Natural killer cell (primary cell): ENCODE measurements at regions not wholly inside any gene's neighbourhood (a gene's known extent, or its start where the extent isn't known, plus 50 kb on each side); places are given as distances from the start of the nearest gene placed in this dataset.

Experiments used
- ATAC-seq, 3 donors: fragments of 150-1000 bp in 2 of 3; fragments of 200-7000 bp in 1 of 3; cut with Tn5 transposase; 1 replicate in 1 of 3; 2 replicates in 2 of 3; pipeline ENCODE4 v1.10.0; 2021; ENCODE audit warnings: mild to moderate bottlenecking in 2 of 3, moderate library complexity in 2 of 3
- DNase-seq, 2 donors: peaks; one replicate each; pipeline versions ENCODE4 v3.0.0 to v3.0.0-alpha.2; 2013 to 2021; ENCODE audit warnings: mixed read lengths in 1 of 2
- H3K27ac ChIP-seq: one replicate; pipeline ENCODE4 v1.5.1; 2013; ENCODE audit warnings: mild to moderate bottlenecking, low read length
- H3K27me3 ChIP-seq: one replicate; pipeline ENCODE4 v1.6.1; 2013; ENCODE audit warnings: low read length; ENCODE audit not compliant: control insufficient read depth, insufficient read depth
- H3K36me3 ChIP-seq: one replicate; pipeline ENCODE4 v1.6.1; 2013; ENCODE audit warnings: low read length; ENCODE audit not compliant: control insufficient read depth, insufficient read depth
- H3K4me1 ChIP-seq: one replicate; pipeline ENCODE4 v1.6.1; 2013; ENCODE audit warnings: low read length; ENCODE audit not compliant: control insufficient read depth, insufficient read depth
- H3K4me3 ChIP-seq: one replicate; pipeline ENCODE4 v1.5.1; 2013; ENCODE audit warnings: low read length
- H3K9me3 ChIP-seq: one replicate; pipeline ENCODE4 v1.6.1; 2013; ENCODE audit warnings: low read length; ENCODE audit not compliant: control insufficient read depth, insufficient read depth
- H3K27ac Mint-ChIP-seq, 2 donors: one replicate each; pipeline ENCODE4 v1.8.0; 2022; ENCODE audit warnings: mild to moderate bottlenecking in 2 of 2, mixed read lengths in 2 of 2, moderate library complexity in 1 of 2
- H3K27me3 Mint-ChIP-seq, 2 donors: one replicate each; pipeline ENCODE4 v1.8.0; 2022; ENCODE audit warnings: low read depth in 2 of 2, mixed read lengths in 2 of 2
- H3K36me3 Mint-ChIP-seq: one replicate; pipeline ENCODE4 v1.8.0; 2022; ENCODE audit warnings: mixed read lengths
- H3K4me1 Mint-ChIP-seq, 2 donors: one replicate each; pipeline ENCODE4 v1.8.0; 2022; ENCODE audit warnings: mixed read lengths in 2 of 2
- H3K4me3 Mint-ChIP-seq: one replicate; pipeline ENCODE4 v1.8.0; 2022; ENCODE audit warnings: mild to moderate bottlenecking, moderate library complexity, mixed read lengths
- H3K9me3 Mint-ChIP-seq, 2 donors: one replicate each; pipeline ENCODE4 v1.8.0; 2022; ENCODE audit warnings: mixed read lengths in 2 of 2
- WGBS: methylation state at CpG from one replicate; pipeline ENCODE4 v1.1.7; 2013; ENCODE audit warnings: missing lambda C conversion rate; ENCODE audit not compliant: insufficient coverage; 5-methylcytosine and 5-hydroxymethylcytosine counted together
- intact Hi-C: fragments of 100-400 bp; cut with micrococcal nuclease; formaldehyde crosslinking; loops from one replicate; pipeline ENCODE4 v1.14.2; 2022
- TF ChIP-seq, protein P1 (sequence below): fragments of 200-600 bp; IDR thresholded peaks from one replicate; pipeline ENCODE4 v1.8.0; 2022; ENCODE audit warnings: antibody characterized with exemption

- Mint-ChIP-seq H3K27ac (no peak overlapping the region), H3K9me3 (no peaks in the 10 kb centered on the region), H3K4me1 (no peaks in the 10 kb centered on the region), H3K27me3 (peaks cover 0 to 2% of the 10 kb centered on the region in 2 donors), H3K4me3 (no peak overlapping the region), H3K36me3 (no peaks in the 10 kb centered on the region)
- Histone ChIP-seq H3K27ac (no peak overlapping the region), H3K4me3 (no peak overlapping the region), H3K4me1 (no peaks in the 10 kb centered on the region), H3K9me3 (no peaks in the 10 kb centered on the region), H3K36me3 (no peaks in the 10 kb centered on the region), H3K27me3 (no peaks in the 10 kb centered on the region)
- TF ChIP-seq, protein P1, sequence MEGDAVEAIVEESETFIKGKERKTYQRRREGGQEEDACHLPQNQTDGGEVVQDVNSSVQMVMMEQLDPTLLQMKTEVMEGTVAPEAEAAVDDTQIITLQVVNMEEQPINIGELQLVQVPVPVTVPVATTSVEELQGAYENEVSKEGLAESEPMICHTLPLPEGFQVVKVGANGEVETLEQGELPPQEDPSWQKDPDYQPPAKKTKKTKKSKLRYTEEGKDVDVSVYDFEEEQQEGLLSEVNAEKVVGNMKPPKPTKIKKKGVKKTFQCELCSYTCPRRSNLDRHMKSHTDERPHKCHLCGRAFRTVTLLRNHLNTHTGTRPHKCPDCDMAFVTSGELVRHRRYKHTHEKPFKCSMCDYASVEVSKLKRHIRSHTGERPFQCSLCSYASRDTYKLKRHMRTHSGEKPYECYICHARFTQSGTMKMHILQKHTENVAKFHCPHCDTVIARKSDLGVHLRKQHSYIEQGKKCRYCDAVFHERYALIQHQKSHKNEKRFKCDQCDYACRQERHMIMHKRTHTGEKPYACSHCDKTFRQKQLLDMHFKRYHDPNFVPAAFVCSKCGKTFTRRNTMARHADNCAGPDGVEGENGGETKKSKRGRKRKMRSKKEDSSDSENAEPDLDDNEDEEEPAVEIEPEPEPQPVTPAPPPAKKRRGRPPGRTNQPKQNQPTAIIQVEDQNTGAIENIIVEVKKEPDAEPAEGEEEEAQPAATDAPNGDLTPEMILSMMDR = no peak
- no peak for ATAC-seq
- intact Hi-C loops = no loop called here
- DNase-seq = no peak
- WGBS = 90% methylated on average over 2 of the region's 2 CpGs
Observed at GRCh38 chr20:10875653-10876052, 201.9 kb upstream of the JAG1 start.

GRCh38 chr20:10876558-10876957 lies 202.8 kb upstream of the JAG1 start:
- H3K27ac ChIP-seq = no peak overlapping the region
- H3K27me3 ChIP-seq = no peaks in the 10 kb centered on the region
- Mint-ChIP-seq H3K27me3 (peaks cover 0 to 2% of the 10 kb centered on the region in 2 donors), H3K27ac (no peak overlapping the region), H3K4me1 (no peaks in the 10 kb centered on the region), H3K36me3 (no peaks in the 10 kb centered on the region), H3K4me3 (no peak overlapping the region), H3K9me3 (no peaks in the 10 kb centered on the region)
- H3K4me1 ChIP-seq = no peaks in the 10 kb centered on the region
- TF ChIP-seq, protein P1 = no peak
- no peaks in the 10 kb centered on the region for H3K9me3 ChIP-seq
- no peaks in the 10 kb centered on the region for H3K36me3 ChIP-seq
- WGBS = no CpG with 5 or more reads among the region's 1 CpG
- intact Hi-C loops = no loop called here
- no peak for DNase-seq
- no peak overlapping the region for H3K4me3 ChIP-seq
- no peak for ATAC-seq

DNA sequence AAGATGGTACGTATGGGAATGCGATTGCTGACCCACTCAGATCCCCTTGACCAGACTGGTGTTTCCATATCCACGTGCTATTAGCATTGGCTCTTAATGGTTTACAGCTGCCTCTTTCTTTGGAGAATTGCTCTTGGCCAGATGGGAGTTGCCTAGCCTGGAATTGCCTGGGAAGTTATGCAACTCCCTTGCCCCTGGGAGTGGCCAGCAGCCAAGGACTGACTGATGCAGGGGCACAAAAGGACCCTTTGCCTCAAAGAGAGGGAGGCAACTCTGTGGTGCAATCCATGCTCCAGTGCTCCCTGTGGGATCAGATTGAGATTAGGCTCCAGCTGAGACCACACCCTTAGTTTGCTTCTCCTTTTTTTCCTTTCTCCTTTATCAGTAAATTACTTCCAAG lies 203.5 kb upstream of the JAG1 start:
- Histone ChIP-seq H3K4me1 (no peaks in the 10 kb centered on the region), H3K36me3 (no peaks in the 10 kb centered on the region), H3K4me3 (no peak overlapping the region), H3K9me3 (no peaks in the 10 kb centered on the region), H3K27me3 (no peaks in the 10 kb centered on the region), H3K27ac (no peak overlapping the region)
- Mint-ChIP-seq H3K4me1 (no peaks in the 10 kb centered on the region), H3K36me3 (no peaks in the 10 kb centered on the region), H3K9me3 (no peaks in the 10 kb centered on the region), H3K4me3 (no peak overlapping the region), H3K27ac (no peak overlapping the region), H3K27me3 (peaks cover 0 to 2% of the 10 kb centered on the region in 2 donors)
- 78% methylated on average over 3 of the region's 3 CpGs for WGBS
- ATAC-seq = no peak
- intact Hi-C loops = no loop called here
- no peak for DNase-seq
- TF ChIP-seq, protein P1 = no peak

GRCh38 chr20:10883166-10883565 lies 209.4 kb upstream of the JAG1 start:
- WGBS = 38% methylated on average over 2 of the region's 3 CpGs
- DNase-seq = no peak
- Mint-ChIP-seq H3K9me3 (peaks cover 0 to 6% of the 10 kb centered on the region in 2 donors), H3K36me3 (no peaks in the 10 kb centered on the region), H3K27ac (no peak overlapping the region), H3K27me3 (peaks cover 0 to 2% of the 10 kb centered on the region in 2 donors), H3K4me3 (no peak overlapping the region), H3K4me1 (no peaks in the 10 kb centered on the region)
- TF ChIP-seq, protein P1 = no peak
- H3K4me3 ChIP-seq = no peak overlapping the region
- no peaks in the 10 kb centered on the region for H3K27me3 ChIP-seq
- no peak overlapping the region for H3K27ac ChIP-seq
- no peaks in the 10 kb centered on the region for H3K4me1 ChIP-seq
- no peaks in the 10 kb centered on the region for H3K36me3 ChIP-seq
- intact Hi-C loops = no loop called here
- no peak for ATAC-seq
- H3K9me3 ChIP-seq = no peaks in the 10 kb centered on the region
